Nephron progenitor cell (in vitro differentiated cells): ENCODE measurements at regions not wholly inside any gene's neighbourhood (a gene's known extent, or its start where the extent isn't known, plus 50 kb on each side); places are given as distances from the start of the nearest gene placed in this dataset.

Experiments
- DNase-seq: peaks from one replicate; pipeline ENCODE4 v3.0.0; 2021
- H3K27ac Mint-ChIP-seq: 2 replicates; pipeline ENCODE4 v1.8.0; 2021; ENCODE audit warnings: mild to moderate bottlenecking, moderate library complexity, mixed read lengths
- H3K27me3 Mint-ChIP-seq: 2 replicates; pipeline ENCODE4 v1.8.0; 2021; ENCODE audit warnings: mild to moderate bottlenecking, low read depth, mixed read lengths; ENCODE audit not compliant: poor library complexity
- H3K36me3 Mint-ChIP-seq: 2 replicates; pipeline ENCODE4 v1.8.0; 2021; ENCODE audit warnings: low read depth, mixed read lengths
- H3K4me1 Mint-ChIP-seq: 2 replicates; pipeline ENCODE4 v1.8.0; 2021; ENCODE audit warnings: mixed read lengths
- H3K4me3 Mint-ChIP-seq: 2 replicates; pipeline ENCODE4 v1.8.0; 2021; ENCODE audit warnings: mild to moderate bottlenecking, moderate library complexity, mixed read lengths
- H3K9me3 Mint-ChIP-seq: 2 replicates; pipeline ENCODE4 v1.8.0; 2021; ENCODE audit warnings: mild to moderate bottlenecking, moderate library complexity, mixed read lengths
- TF ChIP-seq, protein P1 (sequence below): fragments of 200-600 bp; sonication (generic); IDR thresholded peaks from 2 replicates; pipeline ENCODE4 v1.5.0; 2021; ENCODE audit warnings: antibody characterized with exemption

DNA sequence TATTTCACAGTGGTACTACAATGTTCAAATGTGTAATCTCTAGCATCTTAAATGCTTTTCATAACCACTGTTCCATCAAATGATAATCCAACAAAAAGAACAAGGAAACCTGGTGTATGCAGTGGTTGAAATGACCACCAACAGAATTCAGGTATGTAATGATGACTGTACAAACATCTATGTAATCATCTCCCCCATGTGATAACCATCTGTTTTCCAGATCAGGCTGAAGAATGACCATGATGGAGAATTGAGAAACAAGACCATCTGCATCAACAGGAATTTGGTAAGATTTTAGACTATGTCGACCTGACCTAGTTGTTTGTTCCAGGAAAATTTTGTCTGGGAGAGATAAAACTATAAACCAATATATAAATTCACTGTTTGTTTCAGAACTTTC, 81.3 kb upstream of the ASCC3 start:
- Mint-ChIP-seq H3K36me3 (no peaks in the 10 kb centered on the region), H3K27me3 (no peaks in the 10 kb centered on the region), H3K4me3 (no peak overlapping the region), H3K27ac (no peak overlapping the region), H3K9me3 (no peaks in the 10 kb centered on the region), H3K4me1 (no peaks in the 10 kb centered on the region)
- no peak for DNase-seq
- TF ChIP-seq, protein P1, sequence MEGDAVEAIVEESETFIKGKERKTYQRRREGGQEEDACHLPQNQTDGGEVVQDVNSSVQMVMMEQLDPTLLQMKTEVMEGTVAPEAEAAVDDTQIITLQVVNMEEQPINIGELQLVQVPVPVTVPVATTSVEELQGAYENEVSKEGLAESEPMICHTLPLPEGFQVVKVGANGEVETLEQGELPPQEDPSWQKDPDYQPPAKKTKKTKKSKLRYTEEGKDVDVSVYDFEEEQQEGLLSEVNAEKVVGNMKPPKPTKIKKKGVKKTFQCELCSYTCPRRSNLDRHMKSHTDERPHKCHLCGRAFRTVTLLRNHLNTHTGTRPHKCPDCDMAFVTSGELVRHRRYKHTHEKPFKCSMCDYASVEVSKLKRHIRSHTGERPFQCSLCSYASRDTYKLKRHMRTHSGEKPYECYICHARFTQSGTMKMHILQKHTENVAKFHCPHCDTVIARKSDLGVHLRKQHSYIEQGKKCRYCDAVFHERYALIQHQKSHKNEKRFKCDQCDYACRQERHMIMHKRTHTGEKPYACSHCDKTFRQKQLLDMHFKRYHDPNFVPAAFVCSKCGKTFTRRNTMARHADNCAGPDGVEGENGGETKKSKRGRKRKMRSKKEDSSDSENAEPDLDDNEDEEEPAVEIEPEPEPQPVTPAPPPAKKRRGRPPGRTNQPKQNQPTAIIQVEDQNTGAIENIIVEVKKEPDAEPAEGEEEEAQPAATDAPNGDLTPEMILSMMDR: no peak

DNA sequence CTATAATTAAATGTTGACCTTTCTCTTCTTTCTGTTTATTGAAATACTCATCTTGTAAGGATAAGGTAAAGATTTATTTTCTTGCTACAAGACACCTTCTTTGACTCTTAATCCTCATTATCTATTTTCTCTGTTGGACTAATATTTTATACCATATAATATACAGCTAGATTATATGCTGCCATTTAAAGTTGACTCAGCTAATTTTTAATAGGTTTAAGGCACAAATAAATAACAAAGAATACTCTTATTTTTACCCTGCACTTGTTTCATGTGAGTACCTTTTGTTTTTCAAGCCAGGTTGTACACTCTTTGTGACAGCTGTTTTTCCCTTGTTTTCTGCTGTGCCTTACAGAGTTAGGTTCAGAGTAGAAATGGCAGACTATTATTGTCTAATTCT, 83.9 kb upstream of the ASCC3 start:
- Mint-ChIP-seq H3K9me3 (no peaks in the 10 kb centered on the region), H3K36me3 (no peaks in the 10 kb centered on the region), H3K27ac (no peak overlapping the region), H3K4me3 (no peak overlapping the region), H3K27me3 (peaks cover 3% of the 10 kb centered on the region), H3K4me1 (no peaks in the 10 kb centered on the region)
- TF ChIP-seq, protein P1: no peak
- no peak for DNase-seq

DNA sequence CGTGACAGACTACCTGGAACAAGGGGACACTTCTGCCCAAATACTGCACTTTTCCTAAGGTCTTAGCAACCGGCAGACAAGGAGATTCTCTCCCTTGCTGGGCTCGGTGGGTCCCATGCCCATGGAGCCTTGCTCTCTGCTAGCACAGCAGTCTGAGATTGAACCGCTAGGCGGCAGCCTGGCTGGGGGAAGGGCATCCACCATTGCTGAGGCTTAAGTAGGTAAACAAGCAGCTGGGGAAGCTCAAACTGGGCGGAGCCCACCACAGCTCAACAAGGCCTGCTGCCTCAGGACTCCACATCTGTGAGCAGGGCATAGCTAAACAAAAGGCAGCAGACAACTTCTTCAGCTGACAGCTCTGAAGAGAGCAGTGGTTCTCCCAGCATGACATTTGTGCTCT, 87.8 kb upstream of the ASCC3 start:
- TF ChIP-seq, protein P1: no peak
- no peaks in the 10 kb centered on the region for H3K4me1 Mint-ChIP-seq
- no peak for DNase-seq

DNA sequence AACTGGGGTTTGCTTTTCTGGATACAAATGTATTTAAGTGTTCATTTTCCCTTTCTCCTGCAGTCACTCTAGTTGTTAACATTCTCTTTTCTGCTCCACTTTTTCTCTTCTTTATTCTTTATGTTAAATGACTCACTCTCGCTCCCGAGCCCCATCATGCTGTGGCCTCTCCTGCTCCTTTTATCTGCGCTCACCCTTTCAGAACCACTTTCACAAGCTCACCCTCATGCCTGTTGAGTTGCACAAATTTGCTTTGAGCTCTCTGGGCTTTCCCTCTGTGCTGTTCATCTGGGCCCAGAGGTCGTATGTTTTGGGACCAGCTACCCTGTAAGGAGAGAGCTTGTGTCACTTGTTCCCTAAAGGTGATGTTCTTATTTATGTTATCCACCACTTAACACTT, 98.1 kb upstream of the ASCC3 start:
- no peaks in the 10 kb centered on the region for H3K27me3 Mint-ChIP-seq
- TF ChIP-seq, protein P1: no peak
- H3K4me3 Mint-ChIP-seq: no peak overlapping the region
- H3K27ac Mint-ChIP-seq: no peak overlapping the region
- no peaks in the 10 kb centered on the region for H3K36me3 Mint-ChIP-seq
- DNase-seq: peak; percentile 2
- H3K4me1 Mint-ChIP-seq: peaks cover 6% of the 10 kb centered on the region
- peaks cover 8% of the 10 kb centered on the region for H3K9me3 Mint-ChIP-seq

More for the DNA sequence above, 87.8 kb upstream of the ASCC3 start:
- no peak overlapping the region for H3K4me3 Mint-ChIP-seq
- peaks cover 8% of the 10 kb centered on the region for H3K9me3 Mint-ChIP-seq
- no peaks in the 10 kb centered on the region for H3K36me3 Mint-ChIP-seq
- no peak overlapping the region for H3K27ac Mint-ChIP-seq
- peaks cover 7% of the 10 kb centered on the region for H3K27me3 Mint-ChIP-seq

DNA sequence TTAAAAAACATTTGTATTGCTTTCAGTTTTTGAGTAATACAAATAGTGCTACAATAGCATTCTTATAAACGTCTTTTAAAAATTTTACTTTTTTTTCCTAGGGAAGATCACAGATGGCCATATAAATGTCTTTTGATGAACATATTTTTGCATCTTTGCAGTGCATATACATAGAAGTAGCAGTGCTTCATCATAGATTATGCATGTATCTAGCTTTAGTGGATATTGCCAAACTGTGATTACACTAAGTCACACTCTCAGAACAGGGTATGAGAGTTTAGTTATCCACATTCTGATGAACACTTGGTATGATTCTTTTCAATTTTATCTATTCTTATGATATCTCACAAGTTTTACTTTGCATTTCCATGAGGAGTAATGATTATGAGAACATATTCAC, 99.8 kb upstream of the ASCC3 start:
- no peak for DNase-seq
- Mint-ChIP-seq H3K4me1 (peaks cover 6% of the 10 kb centered on the region), H3K36me3 (no peaks in the 10 kb centered on the region), H3K4me3 (no peak overlapping the region), H3K9me3 (peaks cover 5% of the 10 kb centered on the region), H3K27me3 (no peaks in the 10 kb centered on the region), H3K27ac (no peak overlapping the region)
- TF ChIP-seq, protein P1: no peak

DNA sequence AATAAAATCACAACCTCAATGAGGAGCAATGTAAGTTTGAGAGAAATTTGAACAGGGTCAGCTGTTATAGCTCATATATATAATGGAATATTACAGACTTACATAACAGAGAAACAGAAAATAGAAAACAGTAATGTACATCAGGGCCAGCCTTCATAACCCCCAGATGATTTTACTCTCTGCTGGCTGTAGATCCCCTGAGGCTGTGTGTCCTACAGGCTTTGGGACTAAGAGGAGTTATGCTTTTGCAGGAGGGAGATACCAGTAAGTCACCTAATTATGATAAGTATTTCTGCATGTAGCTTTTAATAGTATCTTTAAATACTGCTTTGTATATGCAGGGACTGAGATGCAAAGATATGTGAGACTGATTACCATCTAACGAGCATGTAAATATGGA, 105.8 kb upstream of the ASCC3 start:
- DNase-seq: no peak
- TF ChIP-seq, protein P1: no peak
- no peak overlapping the region for H3K27ac Mint-ChIP-seq
- peaks cover 7% of the 10 kb centered on the region for H3K9me3 Mint-ChIP-seq
- H3K36me3 Mint-ChIP-seq: no peaks in the 10 kb centered on the region
- H3K4me1 Mint-ChIP-seq: no peaks in the 10 kb centered on the region
- no peak overlapping the region for H3K4me3 Mint-ChIP-seq
- H3K27me3 Mint-ChIP-seq: no peaks in the 10 kb centered on the region
